ENCODE measurements at regions not wholly inside any gene's neighbourhood (a gene's known extent, or its start where the extent isn't known, plus 50 kb on each side); places are given as distances from the start of the nearest gene placed in this dataset.
A peak's percentile ranks its signal among the peaks of the same experiment; 100 is the strongest.

DNA sequence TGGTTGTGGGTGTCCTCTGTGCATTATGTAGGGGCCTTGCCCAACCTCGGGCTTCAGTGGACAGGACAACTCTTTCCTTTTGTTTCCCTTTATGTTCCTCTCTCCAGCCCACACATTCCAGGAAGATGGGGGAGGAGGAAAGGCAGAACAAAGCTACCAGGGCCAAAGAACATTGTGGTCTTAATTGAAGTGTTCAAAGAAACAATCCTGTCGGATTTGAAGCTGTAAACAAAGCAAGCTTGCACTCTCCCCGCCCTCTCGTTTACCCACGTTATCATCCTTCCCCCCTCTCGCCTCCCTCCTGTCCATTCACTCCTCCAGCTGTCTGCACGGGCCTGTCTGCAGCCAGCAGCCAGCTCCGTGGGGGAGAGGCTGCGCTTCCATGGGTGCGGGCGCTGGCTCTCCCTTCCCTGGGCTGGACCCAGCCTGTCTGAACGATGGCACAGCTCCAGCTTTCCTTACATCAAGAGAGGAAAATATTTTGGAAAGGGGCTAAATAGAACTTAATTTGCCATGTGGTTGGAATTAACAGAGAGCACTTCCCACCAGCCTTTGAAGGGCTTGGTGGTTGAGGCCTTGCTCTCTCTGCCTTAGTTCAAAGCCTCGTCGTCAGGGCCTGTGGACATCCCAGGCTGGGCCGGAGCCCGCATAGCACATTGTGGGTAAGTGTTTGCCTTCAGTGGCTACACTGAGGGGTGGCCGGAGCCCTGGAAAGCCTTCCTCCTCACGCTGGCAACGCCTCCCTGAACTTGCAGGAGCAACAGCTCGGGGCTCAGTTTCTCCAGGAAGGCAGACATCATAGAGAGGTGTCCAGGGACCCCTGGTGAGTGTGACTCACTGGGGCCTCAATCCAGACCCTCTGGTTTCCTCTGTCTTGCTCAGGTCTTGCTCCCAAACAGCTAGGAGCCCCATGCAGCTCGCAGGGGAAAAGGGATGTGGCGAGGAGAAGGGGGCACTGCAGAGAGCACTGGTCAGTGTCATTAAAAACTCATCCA is 60.6 kb upstream of the HS6ST1 start:
- H3K27ac ChIP-seq: no peak overlapping the region
- no peak for DNase-seq (ENCODE audit: low read depth, low spot score)

DNA sequence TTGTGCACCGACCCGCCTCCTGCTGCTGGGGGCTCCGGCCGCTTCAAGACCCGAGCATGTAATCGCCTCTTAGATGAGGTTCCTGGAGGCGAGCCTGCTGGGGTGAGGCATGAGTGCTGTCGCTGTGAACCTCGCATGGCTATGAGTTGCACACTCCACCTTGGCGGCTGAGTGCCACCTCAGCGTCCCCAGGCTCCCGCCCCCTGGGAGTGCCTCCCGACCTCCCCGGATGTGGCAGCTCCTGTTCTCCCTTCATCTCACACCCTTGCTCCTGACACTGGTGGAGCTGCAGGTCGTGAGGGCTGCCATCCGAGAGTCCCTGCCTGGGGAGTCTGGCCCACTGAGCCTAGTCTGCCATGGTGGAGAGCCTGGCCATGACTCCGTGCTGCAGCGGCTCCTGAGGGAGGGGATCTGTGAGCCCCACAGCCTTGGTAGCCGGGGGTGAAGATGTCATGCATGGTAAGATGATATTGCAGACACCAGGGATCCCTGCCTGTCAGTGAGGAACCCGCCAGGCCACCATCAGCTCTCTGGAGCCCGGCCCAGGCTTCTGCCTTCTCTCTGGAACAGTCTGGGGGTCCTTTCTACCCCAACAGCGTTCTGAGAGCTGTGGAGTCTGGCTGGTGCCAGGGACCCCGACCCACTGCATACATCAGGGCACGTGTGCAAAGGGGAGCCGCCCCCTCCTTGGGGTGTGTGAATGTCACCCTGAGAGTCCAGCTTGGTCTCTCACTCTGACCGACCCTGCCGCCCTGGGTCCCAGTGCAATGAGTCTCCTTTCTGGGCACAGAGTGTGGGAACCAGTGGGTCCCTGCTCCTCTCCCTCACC is 61.6 kb upstream of the HS6ST1 start:
- DNase-seq (ENCODE audit: low read depth, low spot score): no peak
- H3K27ac ChIP-seq: no peak overlapping the region

DNA sequence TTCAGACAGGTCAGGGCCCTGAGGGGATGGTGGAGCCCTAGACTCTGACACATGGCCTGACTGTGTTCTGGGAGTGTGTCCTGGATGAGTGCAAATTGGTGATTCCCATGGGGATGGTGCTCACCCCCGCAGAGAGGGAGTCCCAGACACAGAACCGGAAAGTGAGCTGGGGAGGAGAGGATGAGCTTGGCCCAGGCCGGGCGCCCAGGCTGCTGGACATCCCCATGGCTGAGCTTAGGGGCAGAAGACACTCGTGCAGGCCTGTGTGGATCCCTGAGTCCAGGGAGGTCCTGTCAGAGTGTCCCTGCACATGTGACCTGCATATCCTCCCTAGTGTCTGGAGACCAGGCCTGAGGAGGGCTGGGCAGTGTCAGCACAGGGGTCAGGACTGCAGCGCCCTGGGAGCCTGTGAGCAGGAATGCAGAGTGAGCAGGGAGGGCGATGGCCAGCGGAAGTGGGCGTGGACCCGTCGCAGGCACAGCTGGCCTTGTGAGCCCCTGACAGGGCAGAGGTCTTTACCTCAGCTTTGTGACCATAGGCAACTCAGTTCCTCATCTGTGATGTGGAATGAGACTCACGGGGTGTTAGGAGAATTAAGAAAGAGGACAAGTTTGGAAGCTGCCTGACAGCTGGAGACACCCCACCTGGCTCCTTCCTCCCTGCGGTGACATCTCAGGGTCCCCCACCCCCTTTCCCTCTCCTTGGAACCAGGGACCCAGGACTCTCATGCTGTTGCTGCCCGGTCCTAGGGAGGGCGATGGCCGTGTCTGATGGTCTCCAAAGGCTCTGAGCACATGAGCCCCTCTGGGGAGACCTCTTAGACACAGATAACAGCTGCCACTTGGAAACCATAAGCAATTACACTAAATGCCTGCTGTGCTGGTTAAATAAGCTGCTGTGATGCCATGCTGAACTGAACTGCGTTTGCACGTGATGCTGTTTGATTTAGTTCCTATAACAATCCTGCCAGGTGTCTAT is 62.6 kb upstream of the HS6ST1 start:
- no peak for DNase-seq (ENCODE audit: low read depth, low spot score)
- H3K27ac ChIP-seq: no peak overlapping the region

DNA sequence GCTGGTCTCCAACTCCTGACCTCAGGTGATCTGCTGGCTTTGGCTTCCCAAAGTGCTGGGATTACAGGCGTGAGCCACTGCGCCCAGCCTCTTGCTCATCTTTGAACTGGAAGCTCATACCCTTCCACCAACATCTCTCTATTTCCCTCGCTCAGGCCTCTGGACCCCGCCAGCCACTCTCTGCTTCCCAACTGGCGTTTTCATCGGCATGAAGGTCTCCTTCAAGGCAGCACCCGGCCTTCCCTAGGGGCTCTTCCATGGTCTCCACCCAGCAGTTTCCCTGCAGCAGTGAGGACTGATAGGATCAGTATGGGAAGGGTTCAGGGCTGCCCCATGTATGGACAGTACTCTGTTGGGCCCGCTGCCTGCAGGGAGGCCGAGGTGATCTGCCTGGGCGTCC is 65.8 kb upstream of the HS6ST1 start:
- H3K27ac ChIP-seq: no peak overlapping the region
- DNase-seq (ENCODE audit: low read depth, low spot score): no peak

DNA sequence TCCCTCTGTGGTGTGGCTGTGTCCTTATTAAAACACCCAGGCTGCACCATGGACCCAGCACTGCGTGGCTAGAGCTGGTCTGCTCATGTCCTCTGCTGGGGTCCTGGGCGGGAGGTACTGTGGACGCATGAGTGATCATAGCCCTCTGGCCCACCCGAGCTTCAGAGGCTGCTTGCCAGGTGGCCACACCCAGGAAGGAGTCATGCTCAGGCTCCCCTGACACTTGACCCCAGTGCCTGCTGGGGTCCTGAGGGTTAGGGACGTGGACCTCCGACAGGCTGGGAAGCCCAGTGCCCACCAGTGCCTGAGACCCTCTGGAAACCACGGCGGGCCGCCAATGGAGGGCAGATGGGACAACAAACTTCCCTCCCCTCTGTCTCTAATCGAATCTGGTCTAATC is 66.3 kb upstream of the HS6ST1 start:
- H3K27ac ChIP-seq: no peak overlapping the region

DNA sequence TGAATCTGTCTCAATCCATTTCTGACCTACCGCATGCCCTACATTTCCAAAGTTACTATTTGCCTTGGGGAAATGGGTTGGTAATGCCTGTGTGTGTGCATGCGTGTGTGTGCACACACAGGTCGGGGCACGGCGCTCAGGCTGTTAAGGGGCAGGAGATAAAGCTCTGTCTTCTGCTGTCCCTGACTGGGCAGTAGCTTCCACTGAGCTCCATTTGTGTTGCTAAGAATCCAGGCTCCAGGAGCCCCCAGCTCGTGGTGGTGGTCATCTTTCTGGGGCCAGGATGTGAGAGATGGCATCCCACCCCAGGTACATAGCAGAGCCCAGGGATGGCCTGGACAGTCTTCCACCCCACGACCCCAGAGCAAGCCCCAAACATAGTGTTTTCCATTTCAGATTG is 66.7 kb upstream of the HS6ST1 start:
- H3K27ac ChIP-seq: no peak overlapping the region
- no peak for DNase-seq (ENCODE audit: low read depth, low spot score)

More for the DNA sequence above, 66.3 kb upstream of the HS6ST1 start:
- no peak for DNase-seq (ENCODE audit: low read depth, low spot score)

DNA sequence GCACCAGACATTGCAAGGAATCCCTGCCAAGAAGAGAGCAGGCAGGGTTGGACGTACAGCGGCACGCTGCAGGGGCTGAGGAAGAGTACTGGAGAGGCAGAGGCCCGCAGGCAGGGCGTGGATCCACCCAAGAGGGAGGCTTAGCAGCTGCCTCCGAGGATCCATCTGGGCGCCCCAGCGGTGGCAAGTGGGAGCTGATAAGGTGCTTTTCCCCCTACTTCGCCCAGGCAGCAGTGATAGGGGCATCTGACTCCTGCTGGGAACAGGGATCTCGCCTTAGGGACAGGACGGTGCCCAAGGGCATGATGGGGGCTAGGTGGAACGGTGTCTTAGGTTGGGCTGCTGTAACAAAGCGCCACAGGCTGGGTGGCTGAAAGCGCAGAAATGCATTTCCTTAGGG is 67.4 kb upstream of the HS6ST1 start:
- H3K27ac ChIP-seq: no peak overlapping the region
- no peak for DNase-seq (ENCODE audit: low read depth, low spot score)

DNA sequence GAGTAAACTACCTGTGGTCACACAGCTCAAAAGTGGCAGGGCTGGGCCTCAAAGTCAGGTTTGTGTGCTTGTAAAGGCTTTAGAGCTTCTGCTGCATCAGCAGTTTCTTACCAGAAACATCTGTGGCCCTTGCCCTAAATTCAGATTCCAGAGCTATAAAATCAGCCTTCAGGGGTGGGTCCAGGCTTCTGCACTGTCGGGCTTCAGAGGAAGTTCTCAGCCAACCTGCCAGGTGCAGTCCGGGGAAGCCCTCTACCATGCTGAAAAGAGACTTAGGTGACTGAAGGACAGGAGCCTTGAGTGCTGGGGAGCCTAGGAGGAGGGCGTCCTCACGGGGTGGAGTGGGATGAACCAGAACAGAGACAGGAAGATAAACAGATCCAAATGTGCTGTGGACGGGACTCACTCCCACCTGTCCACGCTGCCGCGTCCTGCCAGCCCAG is 69.9 kb upstream of the HS6ST1 start:
- no peak overlapping the region for H3K27ac ChIP-seq
- no peak for DNase-seq (ENCODE audit: low read depth, low spot score)

DNA sequence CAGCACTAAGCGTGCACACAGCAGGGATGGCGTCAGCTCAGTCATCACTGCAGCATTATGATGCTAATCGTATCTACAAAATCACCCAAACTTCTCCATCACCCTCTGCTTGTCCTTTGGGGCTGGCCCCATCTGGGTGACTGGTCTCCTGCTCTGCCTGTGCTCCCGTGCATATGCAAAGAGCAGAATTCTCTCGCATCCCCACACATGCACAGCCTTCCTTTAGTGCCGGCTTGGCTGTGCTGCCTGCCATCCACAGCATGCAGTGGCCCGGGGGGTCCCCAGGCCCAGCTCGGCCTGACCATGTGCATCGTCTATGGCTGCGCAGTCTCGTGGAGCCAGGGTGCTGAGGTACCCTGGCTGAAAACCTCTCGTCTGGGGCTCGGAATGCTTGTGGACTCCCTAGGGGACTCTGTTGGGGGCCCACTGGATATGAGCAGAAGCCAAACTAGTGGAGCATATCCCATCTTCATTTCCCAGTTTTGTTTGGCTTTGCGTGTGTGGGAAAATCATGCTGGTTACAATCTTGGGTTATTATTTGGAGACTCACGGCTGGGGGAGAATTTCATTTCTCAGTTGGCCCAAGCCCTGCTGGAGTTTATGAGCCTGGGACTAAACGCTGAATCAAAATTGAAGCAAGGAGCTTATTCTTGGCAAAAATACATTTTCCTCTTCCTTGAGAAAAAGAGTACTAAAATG is 70.9 kb upstream of the HS6ST1 start:
- H3K27ac ChIP-seq: no peak overlapping the region
- no peak for DNase-seq (ENCODE audit: low read depth, low spot score)

DNA sequence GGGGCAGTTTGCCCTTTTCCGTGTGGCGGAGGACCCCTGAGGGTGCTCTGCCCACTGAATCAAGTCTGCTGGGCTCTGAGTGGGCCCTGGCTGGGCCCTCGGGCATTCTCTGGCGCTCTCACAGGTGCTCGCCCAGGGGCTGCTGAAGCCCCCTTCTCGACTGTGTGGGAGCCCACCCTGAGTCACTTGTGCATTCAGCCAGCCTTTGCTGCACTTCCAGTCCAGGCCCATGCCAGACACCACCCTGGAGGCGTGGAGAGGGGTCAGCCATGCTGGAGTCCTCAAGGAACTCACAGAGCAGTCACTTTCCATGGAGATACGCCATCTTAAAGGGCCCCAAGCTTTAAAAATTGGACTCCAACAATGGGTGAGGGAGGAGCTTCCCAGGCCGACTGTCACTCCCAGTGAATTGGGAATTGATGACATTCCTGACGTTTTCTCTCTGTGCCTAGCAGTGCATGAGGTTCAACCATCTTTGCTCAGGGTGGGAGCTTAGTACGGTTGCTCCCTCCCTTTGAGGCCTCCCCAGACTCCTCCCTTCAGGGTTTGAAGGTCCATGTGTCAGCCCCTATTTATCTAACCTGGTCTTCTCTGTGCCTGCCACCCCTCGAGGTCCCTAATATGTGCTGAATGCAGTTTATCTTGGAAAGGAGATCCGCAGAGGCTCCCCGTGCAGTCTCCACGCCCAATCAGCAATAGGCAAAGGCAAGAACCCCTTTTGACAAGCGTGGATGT is 71.8 kb upstream of the HS6ST1 start:
- no peak for DNase-seq (ENCODE audit: low read depth, low spot score)
- no peak overlapping the region for H3K27ac ChIP-seq

DNA sequence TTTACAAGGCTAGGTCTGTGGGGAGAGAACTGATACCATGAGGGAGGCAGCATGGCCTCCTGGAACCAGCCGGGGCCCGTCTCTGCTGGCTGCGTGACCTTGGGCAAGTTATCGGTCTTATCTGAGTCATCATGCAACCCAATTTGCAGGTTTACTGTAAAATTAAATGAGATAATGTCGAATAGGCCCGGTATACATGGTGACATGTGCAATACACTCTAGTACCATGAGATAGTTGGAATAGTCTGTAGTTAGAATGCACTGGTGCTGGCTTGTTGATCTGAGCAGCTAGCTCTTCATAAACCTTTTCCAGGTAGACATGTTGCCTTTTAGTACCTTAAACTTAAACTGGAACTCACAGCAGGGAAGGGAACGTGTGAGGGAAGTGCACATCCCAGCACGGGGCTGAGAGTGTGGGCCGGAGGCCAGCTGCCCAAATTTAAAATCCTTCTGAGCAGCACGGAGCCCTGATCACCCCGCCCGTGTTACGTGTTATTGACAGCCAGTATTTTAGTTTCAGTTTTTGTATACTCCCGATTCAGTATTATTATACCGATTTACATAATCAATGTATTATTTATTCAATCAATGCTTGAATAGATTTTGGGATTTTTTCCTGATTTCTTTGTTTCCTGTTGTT is 72.4 kb upstream of the HS6ST1 start:
- no peak for DNase-seq (ENCODE audit: low read depth, low spot score)
- H3K27ac ChIP-seq: no peak overlapping the region

DNA sequence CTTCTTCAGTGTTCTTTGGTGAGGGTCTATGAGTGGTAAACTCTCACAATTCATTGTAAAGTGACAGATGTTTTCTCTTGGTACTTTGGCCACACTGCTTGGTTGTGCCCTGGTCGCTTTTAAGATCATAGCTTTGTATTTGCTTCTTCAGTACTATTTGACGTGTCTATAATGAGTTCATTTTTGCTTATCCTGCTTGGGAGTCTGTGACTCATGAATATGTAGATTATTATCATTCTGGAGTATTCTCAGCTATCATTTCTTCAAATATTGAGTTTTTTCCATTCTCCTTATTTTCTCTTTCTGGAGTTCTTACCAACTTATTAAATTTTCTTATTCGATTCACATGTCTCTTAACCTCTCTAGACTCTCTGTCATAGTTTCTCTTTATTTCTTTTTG is 73.0 kb upstream of the HS6ST1 start:
- no peak for DNase-seq (ENCODE audit: low read depth, low spot score)
- H3K27ac ChIP-seq: no peak overlapping the region

DNA sequence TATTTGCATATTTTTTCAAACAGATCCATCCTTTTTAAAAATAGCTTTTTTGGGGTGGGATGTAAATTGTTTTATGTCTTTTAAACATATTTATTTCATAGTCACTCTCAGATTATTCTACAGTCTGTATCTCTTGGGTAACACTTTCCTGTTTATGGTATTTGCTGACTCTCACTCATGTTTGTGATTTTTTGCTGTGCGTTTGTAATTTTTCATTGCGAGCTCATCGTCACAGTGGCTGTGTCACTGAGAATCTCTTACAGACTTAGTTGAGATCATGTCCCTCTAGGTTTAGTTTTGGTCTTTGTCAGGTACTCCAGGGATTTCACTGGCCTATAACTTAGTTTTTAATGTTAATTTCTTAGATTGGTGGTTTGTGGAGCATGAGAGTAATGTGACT is 73.5 kb upstream of the HS6ST1 start:
- no peak for DNase-seq (ENCODE audit: low read depth, low spot score)
- H3K27ac ChIP-seq: no peak overlapping the region

DNA sequence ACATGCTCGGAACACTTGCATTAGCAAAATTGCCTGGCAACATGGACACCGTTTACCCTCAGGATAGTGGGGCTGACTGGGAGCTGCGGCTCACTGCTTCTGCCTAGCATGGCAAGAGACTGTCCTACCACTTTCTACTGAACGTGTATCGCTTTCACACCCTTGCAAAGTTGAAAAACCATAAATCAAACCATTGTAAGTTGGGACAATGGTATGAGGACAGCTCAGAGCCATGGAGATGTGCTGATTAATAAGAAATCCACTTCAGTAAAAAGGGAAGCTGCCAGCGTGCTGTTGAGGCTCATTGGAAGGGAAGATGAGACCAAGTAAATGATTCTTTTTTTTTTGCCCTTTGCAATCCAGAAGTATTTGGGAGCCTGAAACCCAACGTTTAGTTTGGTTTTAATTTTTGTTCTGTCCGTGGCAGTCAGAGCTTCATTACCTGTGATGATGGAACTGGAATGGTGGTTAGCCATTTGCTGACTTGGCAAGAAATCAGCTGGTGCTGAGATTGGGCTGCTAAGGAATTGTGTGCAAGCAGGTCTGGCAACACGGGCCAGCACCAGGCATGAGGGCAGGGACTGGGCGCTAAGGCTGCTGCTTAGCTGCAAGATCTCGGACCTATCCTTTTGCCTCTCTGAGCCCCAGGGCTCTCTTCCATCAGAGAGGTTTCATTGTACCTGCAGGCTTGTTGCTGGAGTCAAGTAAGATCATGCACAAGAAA is 75.5 kb upstream of the HS6ST1 start:
- no peak for DNase-seq (ENCODE audit: low read depth, low spot score)

DNA sequence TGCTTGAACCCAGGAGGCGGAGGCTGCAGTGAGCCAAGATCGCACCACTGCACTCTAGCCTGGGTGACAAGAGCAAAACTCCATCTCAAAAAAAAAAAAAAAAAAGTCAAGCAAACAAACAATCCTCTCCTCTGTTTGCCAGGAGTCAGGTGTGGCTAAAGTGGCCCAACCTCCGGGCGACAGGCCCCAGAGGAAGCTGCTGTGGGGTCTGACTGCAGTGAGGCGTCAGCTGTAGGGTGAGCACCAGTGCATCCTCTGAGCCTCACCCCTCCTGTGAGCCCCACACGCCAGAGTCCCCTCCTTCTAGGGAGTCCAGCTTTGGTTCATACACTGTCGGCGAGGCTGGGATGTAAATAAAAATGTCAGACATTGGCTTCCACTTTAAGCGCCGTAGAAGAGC is 76.5 kb upstream of the HS6ST1 start:
- peak overlapping the region; percentile 91 for H3K27ac ChIP-seq
- no peak for DNase-seq (ENCODE audit: low read depth, low spot score)

More for the DNA sequence above, 75.5 kb upstream of the HS6ST1 start:
- no peak overlapping the region for H3K27ac ChIP-seq

DNA sequence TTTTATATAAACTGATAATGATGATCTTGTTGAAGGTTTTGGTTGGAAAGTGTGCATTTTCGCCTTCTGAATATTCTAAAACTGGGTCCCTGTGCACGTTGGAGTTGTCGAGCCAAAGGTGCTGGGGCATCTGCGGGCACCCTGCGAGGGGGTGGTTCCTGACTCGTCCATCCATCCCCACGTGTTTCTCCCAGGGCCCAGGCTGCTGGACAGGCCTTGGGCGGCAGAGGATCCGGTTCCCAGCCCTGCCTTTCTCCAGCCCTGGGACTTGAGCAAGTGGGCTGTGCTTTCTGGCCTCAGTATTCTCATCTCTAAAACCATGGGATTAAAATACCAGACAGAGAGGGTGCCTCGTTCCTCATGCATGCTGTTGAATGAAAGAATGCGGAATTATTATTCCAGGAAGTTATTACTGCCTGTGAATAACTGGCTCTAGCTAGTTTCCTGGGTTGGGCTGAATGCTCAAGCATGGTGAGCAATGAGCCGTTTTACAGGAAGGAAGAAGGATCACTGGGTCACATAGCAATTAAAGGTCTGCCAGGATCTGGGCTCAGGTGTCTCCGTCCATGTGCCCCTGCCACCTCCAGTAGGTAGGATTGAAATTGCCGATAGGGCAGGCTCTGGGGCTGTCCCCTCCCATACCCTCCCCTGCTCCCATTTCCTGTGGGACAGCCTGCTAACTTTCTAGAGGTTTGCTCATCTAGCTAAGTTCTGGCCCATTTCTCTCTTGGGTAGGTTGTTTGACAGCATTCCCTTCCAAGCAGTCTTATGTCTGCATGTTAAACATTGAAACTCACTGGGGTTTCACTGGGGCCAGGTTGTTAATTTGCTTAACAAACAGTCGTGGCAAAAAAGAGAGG is 77.2 kb upstream of the HS6ST1 start:
- H3K27ac ChIP-seq: peak overlapping the region; percentile 91
- peak; percentile 34 for DNase-seq (ENCODE audit: low read depth, low spot score)

DNA sequence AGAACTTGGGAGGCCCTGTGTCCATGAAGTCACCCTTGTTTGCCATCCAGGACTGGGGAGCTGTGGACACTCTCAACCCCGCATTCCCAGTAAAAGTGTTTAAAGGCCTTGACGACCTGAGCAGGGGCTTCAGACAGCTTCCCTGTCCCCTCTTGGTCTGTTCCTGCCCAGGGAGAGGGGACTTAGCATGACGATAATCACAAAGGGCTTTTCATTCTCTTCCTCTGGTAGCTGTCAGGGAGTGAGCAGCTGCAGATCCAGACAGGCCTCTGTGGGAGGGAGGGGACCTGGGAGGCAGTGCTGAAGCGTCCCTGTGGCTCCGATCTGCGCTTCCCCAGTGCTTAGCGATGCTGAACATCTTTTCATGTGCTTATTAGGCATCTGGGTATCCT is 77.8 kb upstream of the HS6ST1 start:
- no peak for DNase-seq (ENCODE audit: low read depth, low spot score)
- peak overlapping the region; percentile 91 for H3K27ac ChIP-seq

All from epithelial cell of prostate (primary cell).